ENCODE measurements at regions not wholly inside any gene's neighbourhood (a gene's known extent, or its start where the extent isn't known, plus 50 kb on each side); places are given as distances from the start of the nearest gene placed in this dataset.

GRCh38 chr19:13712767-13713201 is 51.5 kb upstream of the MRI1 start:
- Mint-ChIP-seq H3K4me1 (no peaks in the 10 kb centered on the region; the same call in 2 of the 3 replicates), H3K4me3 (no peak overlapping the region), H3K27ac (no peak overlapping the region), H3K27me3 (ENCODE audit: insufficient read depth, low read depth, poor library complexity) (no peaks in the 10 kb centered on the region), H3K36me3 (ENCODE audit: low read depth) (no peaks in the 10 kb centered on the region), H3K9me3 (peaks cover 24% of the 10 kb centered on the region; the same call in 2 of the 3 replicates)
- DNase-seq (ENCODE audit: low spot score) (no peak), ATAC-seq (no peak)
- H4K20me1 ChIP-seq (replicated peaks; ENCODE audit: insufficient read depth) = no peaks in the 10 kb centered on the region
- no peak overlapping the region for H3K4me2 ChIP-seq
- no peaks in the 10 kb centered on the region for H3K9me2 ChIP-seq (ENCODE audit: insufficient read depth)
- no peaks in the 10 kb centered on the region for H3K36me3 ChIP-seq (ENCODE audit: insufficient read depth)
- no peaks in the 10 kb centered on the region for H3F3A ChIP-seq (replicated peaks; ENCODE audit: low read depth)
- no peak for TF ChIP-seq NANOG (IDR thresholded peaks at IDR 0.05; ENCODE audit: borderline replicate concordance)
- no peak for TF ChIP-seq ETS1 (IDR thresholded peaks at IDR 0.05)
- TF ChIP-seq JUNB (IDR thresholded peaks at IDR 0.05; ENCODE audit: unreplicated experiment) = no peak
- TF ChIP-seq REST (IDR thresholded peaks at IDR 0.05; ENCODE audit: unreplicated experiment) = no peak
- H3K4me3 ChIP-seq = no peak overlapping the region
- no peak overlapping the region for H3K27ac ChIP-seq (ENCODE audit: low read depth)
- no peaks in the 10 kb centered on the region for H3K79me2 ChIP-seq (replicated peaks; ENCODE audit: insufficient read depth)
- H2AFZ ChIP-seq = no peak overlapping the region
- no peaks in the 10 kb centered on the region for H3K4me1 ChIP-seq (ENCODE audit: insufficient read depth)
- H3K27me3 ChIP-seq (ENCODE audit: insufficient read depth) = no peaks in the 10 kb centered on the region

GRCh38 chr19:13707915-13708314 is 56.4 kb upstream of the MRI1 start:
- H3K9me3 Mint-ChIP-seq = peaks cover 12% of the 10 kb centered on the region
- ATAC-seq = no peak
- Histone ChIP-seq H4K20me1 (replicated peaks; ENCODE audit: insufficient read depth) (no peaks in the 10 kb centered on the region), H2AFZ (no peak overlapping the region), H3K79me2 (replicated peaks; ENCODE audit: insufficient read depth) (no peaks in the 10 kb centered on the region), H3K4me3 (no peak overlapping the region), H3K4me2 (no peak overlapping the region), H3K36me3 (ENCODE audit: insufficient read depth) (no peaks in the 10 kb centered on the region), H3K27me3 (ENCODE audit: insufficient read depth) (no peaks in the 10 kb centered on the region), H3K4me1 (ENCODE audit: insufficient read depth) (no peaks in the 10 kb centered on the region), H3K27ac (ENCODE audit: low read depth) (no peak overlapping the region), H3F3A (replicated peaks; ENCODE audit: low read depth) (no peaks in the 10 kb centered on the region), H3K9me2 (ENCODE audit: insufficient read depth) (no peaks in the 10 kb centered on the region)
- no peak overlapping the region for H3K4me3 Mint-ChIP-seq
- no peak for DNase-seq (ENCODE audit: low spot score)
- no peak overlapping the region for H3K27ac Mint-ChIP-seq
- TF ChIP-seq JUNB (IDR thresholded peaks at IDR 0.05; ENCODE audit: unreplicated experiment) = no peak
- H3K36me3 Mint-ChIP-seq (ENCODE audit: low read depth) = no peaks in the 10 kb centered on the region
- H3K4me1 Mint-ChIP-seq = no peaks in the 10 kb centered on the region; the same call in 2 of the 3 replicates
- no peaks in the 10 kb centered on the region for H3K27me3 Mint-ChIP-seq (ENCODE audit: insufficient read depth, low read depth, poor library complexity)

- peaks cover 3% of the 10 kb centered on the region for H3K27me3 Mint-ChIP-seq (ENCODE audit: insufficient read depth, low read depth, poor library complexity)
- ATAC-seq (no peak), DNase-seq (ENCODE audit: low spot score) (no peak)
- H3K4me1 ChIP-seq (ENCODE audit: insufficient read depth) = no peaks in the 10 kb centered on the region
- H3F3A ChIP-seq (replicated peaks; ENCODE audit: low read depth) = no peaks in the 10 kb centered on the region
- no peak overlapping the region for H3K4me3 ChIP-seq
- H4K20me1 ChIP-seq (replicated peaks; ENCODE audit: insufficient read depth) = no peaks in the 10 kb centered on the region
- no peak overlapping the region for H3K4me2 ChIP-seq
- no peaks in the 10 kb centered on the region; the same call in 2 of the 3 replicates for H3K4me1 Mint-ChIP-seq
- no peaks in the 10 kb centered on the region for H3K36me3 ChIP-seq (ENCODE audit: insufficient read depth)
- H3K4me3 Mint-ChIP-seq = no peak overlapping the region
- H3K27me3 ChIP-seq (ENCODE audit: insufficient read depth) = peaks cover 3% of the 10 kb centered on the region; the same call in 1 of the 2 replicates
- no peak overlapping the region for H3K27ac Mint-ChIP-seq
- no peaks in the 10 kb centered on the region for H3K9me2 ChIP-seq (ENCODE audit: insufficient read depth)
- H3K27ac ChIP-seq (ENCODE audit: low read depth) = no peak overlapping the region
- 0 out of 2 replicates have a peak overlapping the region, but pooled peaks have one; percentile 59 for H2AFZ ChIP-seq
- H3K9me3 Mint-ChIP-seq = peaks cover 23% of the 10 kb centered on the region
- H3K36me3 Mint-ChIP-seq (ENCODE audit: low read depth) = peaks cover 5% of the 10 kb centered on the region; the same call in 1 of the 3 replicates
- H3K79me2 ChIP-seq (replicated peaks; ENCODE audit: insufficient read depth) = no peaks in the 10 kb centered on the region
- TF ChIP-seq EZH2 (IDR thresholded peaks at IDR 0.05; ENCODE audit: low read depth, unreplicated experiment) = no peak
- TF ChIP-seq ZNF114 (CRISPR knock-in tag; IDR thresholded peaks at IDR 0.05) = no peak
- no peak for TF ChIP-seq ZNF331 (CRISPR knock-in tag; IDR thresholded peaks at IDR 0.05; ENCODE audit: low read depth)
- no peak for TF ChIP-seq NANOG (IDR thresholded peaks at IDR 0.05; ENCODE audit: borderline replicate concordance)
- no peak for TF ChIP-seq CREB1 (CRISPR knock-in tag; IDR thresholded peaks at IDR 0.05; ENCODE audit: low read depth)
- TF ChIP-seq ETS1 (IDR thresholded peaks at IDR 0.05) = no peak
- no peak for TF ChIP-seq JUNB (IDR thresholded peaks at IDR 0.05; ENCODE audit: unreplicated experiment)
- no peak for TF ChIP-seq EZH2phosphoT487 (IDR thresholded peaks at IDR 0.05; ENCODE audit: unreplicated experiment)
- TF ChIP-seq STAT1 (IDR thresholded peaks at IDR 0.05; ENCODE audit: unreplicated experiment) = no peak
Measured at GRCh38 chr19:13705928-13706447, 58.3 kb upstream of the MRI1 start.

All from GM23338 (cell line).